B cell (primary cell): ENCODE measurements at regions not wholly inside any gene's neighbourhood (a gene's known extent, or its start where the extent isn't known, plus 50 kb on each side); places are given as distances from the start of the nearest gene placed in this dataset.

Experiments used
- CTCF ChIP-seq: fragments of 200-600 bp; IDR thresholded peaks from one replicate; pipeline ENCODE4 v1.8.0; 2022; ENCODE audit warnings: antibody characterized with exemption, mild to moderate bottlenecking
- EZH2 ChIP-seq: IDR thresholded peaks from 2 replicates; pipeline ENCODE4 v1.6.1; 2012; ENCODE audit warnings: borderline replicate concordance, low read depth, mild to moderate bottlenecking, moderate library complexity, low read length; ENCODE audit not compliant: insufficient read depth, poor library complexity, severe bottlenecking

GRCh38 chr5:39670391-39670790 lies 245.6 kb upstream of the DAB2 start:
- TF ChIP-seq CTCF (no peak), EZH2 (no peak)
